HL-60/S4 treated with retinoic acid at 250 ng/mL for 4 days and 3 days (cell line): ENCODE measurements at regions not wholly inside any gene's neighbourhood (a gene's known extent, or its start where the extent isn't known, plus 50 kb on each side); places are given as distances from the start of the nearest gene placed in this dataset.

Source experiments
- in situ Hi-C: fragments of 300-500 bp; cut with MboI; formaldehyde crosslinking; loops from 2 replicates; pipeline ENCODE4 v1.7.0; 2022; ENCODE audit warnings: low sequenced_read_pairs

DNA sequence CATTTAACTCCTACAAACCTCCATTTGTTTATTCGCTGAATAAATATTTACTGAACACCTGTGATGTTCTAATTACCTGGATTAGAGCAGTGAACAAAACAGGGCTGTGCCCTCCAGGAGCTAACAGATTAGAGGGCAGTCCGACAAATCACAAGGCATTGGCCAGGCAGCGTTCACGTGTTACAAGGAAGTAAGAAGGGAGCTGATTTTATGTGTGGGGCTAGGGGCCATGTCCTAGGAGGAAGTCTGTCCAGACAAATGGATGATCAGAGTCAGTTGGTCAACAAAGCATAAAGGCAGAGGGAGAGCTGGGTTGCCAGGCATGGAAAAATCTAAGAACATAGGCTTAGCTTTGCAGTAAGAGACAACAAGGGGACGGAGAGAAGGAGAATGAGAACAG is 57.3 kb upstream of the BACE2 start:
- in situ Hi-C loops, result no loop called here

DNA sequence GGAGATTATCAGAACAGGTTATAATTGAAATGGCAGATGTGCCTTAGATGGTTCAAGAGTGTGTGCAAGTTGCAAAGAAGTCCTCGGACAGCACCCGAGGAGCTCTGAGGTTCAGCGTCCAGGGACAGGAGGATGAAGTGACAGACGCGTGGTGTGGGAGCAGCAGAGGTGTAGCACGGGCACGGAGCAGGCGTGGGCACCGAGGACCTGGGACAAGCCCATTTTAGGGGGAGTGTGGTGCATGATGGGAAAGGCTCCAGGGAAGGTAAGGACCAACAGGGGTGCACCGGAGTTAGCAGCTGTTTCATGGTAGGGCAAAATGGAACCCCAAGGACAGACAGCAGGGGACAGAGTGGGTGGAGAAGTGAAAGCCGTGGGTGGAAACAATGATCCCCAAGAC is 56.3 kb upstream of the BACE2 start:
- in situ Hi-C loops, result no loop called here

DNA sequence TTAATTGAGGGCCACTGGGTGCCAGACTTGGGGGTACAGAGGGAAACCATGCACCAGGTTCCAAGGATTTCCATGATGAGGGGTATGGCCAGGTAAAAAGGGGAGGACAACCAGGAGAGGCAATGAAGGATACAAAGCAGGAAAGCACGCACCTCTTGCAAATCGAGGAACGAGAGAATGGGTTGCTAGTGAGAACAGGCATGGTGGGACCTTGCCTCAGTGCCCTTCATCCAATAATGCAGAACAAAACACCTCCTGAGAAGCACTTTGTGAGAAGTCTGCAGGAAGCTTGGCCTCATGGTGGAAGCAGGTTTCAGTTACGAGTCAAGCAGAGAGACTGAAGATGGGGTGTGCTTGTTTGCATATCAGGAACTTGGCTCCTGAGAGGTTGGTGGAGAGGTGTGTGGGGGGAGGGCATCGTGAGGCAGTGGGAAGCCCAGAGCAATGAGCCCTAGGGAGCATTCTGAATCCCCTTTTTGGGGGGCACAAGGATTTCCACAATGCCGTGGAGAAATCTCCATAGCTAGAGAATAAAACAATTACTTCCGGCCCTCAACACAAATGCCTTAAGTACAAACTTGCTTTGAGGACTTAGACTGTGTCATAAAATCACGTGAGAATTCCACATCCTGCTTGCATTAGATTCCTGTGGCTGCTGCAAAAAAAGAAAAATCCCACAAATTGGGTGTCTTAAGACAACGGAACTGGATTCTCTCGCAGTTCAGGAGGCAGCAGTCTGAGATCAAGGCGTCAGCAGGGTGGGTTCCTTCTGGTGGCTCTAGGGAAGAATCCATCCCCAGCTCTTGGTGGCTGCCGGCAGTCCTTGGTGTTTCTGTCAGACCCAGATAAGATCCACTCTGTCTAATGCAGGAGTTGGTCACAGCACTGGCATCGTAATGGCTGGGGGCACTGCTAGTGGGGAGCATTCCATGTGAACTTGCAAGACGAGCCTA is 54.9 kb upstream of the BACE2 start:
- in situ Hi-C loops, result no loop called here

DNA sequence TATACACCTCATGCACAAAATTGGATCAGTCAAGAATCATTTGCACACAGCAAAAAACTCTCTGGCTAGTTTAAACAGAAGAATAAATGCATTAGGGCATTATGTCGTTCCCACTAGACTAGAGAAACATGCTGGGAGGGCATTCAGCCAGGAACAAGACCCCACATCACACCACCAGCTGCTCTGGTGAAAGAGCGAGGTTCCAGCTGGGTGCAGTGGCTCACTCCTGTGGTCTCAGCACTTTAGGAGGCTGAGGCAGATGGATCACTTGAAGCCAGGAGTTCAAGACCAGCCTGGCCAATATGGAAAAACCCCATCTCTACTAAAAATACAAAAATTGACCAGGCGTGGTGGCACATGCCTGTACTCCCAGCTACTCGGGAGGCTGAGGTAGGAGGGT is 52.1 kb upstream of the BACE2 start:
- in situ Hi-C loops, result no loop called here
